ENCODE measurements at regions not wholly inside any gene's neighbourhood (a gene's known extent, or its start where the extent isn't known, plus 50 kb on each side); places are given as distances from the start of the nearest gene placed in this dataset.

- Histone ChIP-seq H3K4me1 (peaks cover 0 to 15% (median 0%) of the 10 kb centered on the region in 4 donors), H3K27ac (no peak overlapping the region), H3K36me3 (no peaks in the 10 kb centered on the region), H3K27me3 (no peaks in the 10 kb centered on the region), H3K9me3 (no peaks in the 10 kb centered on the region), H3K4me3 (no peak overlapping the region)
- TF ChIP-seq POLR2A (IDR thresholded peaks at IDR 0.05): no peak
- peak in 1 of 6 experiments; percentile 7 for TF ChIP-seq CTCF (IDR thresholded peaks at IDR 0.05)
- DNase-seq: no peak
Measured at GRCh38 chr2:38440655-38441054, 63.6 kb upstream of the ATL2 start.

- H3K27ac ChIP-seq: no peak overlapping the region
- no peak overlapping the region for H3K4me3 ChIP-seq
- no peaks in the 10 kb centered on the region for H3K36me3 ChIP-seq
- no peak for DNase-seq
- no peaks in the 10 kb centered on the region for H3K27me3 ChIP-seq
- TF ChIP-seq POLR2A (IDR thresholded peaks at IDR 0.05) (no peak), CTCF (IDR thresholded peaks at IDR 0.05) (no peak)
- peaks cover 0 to 15% (median 0%) of the 10 kb centered on the region in 4 donors for H3K4me1 ChIP-seq
- no peaks in the 10 kb centered on the region for H3K9me3 ChIP-seq
Measured at GRCh38 chr2:38439863-38440262, 62.8 kb upstream of the ATL2 start.

DNA sequence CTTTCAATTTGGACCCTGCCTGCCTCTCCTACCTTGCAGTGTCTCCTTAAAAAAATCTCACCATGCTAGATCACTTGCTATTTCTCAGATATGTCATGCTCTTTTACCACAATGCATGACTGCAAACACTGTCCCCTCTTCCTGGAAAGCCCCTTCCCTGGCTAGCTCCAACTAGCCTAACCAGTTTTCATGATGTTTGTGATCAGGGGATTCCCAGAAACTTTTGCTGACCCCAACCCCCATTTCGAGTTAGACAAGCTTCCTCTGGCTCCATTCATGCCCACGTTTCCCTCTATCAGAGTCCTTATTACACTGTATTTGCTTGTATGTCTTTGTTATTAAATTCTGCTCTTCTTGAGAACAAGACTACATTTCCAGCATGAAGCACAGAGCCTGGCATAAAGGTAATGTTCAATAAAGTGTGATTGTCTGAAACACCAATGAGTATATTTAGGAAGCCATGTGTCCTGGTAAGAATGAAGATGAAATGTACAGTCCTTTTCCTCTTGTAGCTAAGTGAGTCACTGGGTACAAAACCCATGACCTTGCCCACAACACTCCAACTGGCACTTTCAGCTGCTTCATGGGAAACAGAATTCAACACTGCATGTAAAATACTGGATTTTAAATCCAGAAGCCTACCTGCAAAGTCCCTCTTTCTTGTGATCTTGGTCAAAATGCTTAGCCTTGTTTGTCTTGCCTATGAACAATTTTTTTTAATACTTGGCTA, 62.0 kb upstream of the ATL2 start:
- H3K4me3 ChIP-seq: no peak overlapping the region
- TF ChIP-seq POLR2A (IDR thresholded peaks at IDR 0.05): no peak
- no peak for TF ChIP-seq CTCF (IDR thresholded peaks at IDR 0.05)
- DNase-seq: no peak
- peaks cover 0 to 15% (median 0%) of the 10 kb centered on the region in 4 donors for H3K4me1 ChIP-seq
- H3K27ac ChIP-seq: no peak overlapping the region
- H3K9me3 ChIP-seq: no peaks in the 10 kb centered on the region
- no peaks in the 10 kb centered on the region for H3K27me3 ChIP-seq
- H3K36me3 ChIP-seq: no peaks in the 10 kb centered on the region

DNA sequence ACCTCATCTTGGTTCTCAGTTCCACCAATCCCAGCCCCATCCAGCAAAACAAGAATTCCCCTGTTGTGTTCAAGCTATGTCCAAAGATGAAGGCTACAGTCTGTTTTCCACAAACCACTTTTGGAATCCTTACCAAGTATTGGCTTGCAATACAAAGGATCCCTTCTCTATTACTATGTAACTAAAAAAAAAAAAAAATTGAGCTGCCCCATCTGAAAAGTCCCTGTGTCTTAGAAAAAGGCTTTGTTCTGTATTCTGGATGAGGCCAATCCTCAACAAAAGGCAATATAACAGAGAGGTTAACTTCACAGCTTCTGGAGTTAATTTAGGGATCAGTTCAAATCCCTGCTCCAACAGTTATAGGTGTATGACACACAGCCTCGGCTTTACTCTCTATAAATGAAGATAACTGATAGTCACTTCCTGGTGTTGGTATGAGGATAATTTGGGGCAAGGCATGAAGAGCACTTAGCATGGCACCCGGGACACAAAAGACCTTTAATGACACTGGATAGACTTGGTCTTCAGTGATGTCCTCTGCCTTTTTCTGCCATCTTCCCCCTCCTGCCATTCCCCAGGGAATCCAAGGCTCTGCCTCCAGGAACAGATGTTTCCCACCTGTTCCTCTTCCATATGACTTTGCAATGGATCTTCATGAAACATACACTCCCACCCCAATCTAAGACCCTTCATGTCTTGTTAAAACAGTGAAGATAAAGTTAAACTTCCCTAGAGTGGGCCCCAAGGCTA, 61.2 kb upstream of the ATL2 start:
- TF ChIP-seq POLR2A (IDR thresholded peaks at IDR 0.05): no peak
- TF ChIP-seq CTCF (IDR thresholded peaks at IDR 0.05): no peak
- H3K4me3 ChIP-seq: no peak overlapping the region
- H3K36me3 ChIP-seq: no peaks in the 10 kb centered on the region
- H3K4me1 ChIP-seq: peaks cover 0 to 15% (median 0%) of the 10 kb centered on the region in 4 donors
- no peaks in the 10 kb centered on the region for H3K9me3 ChIP-seq
- DNase-seq: no peak
- no peaks in the 10 kb centered on the region for H3K27me3 ChIP-seq
- no peak overlapping the region for H3K27ac ChIP-seq

GRCh38 chr2:38436227-38436664, 59.2 kb upstream of the ATL2 start:
- TF ChIP-seq POLR2A (IDR thresholded peaks at IDR 0.05) (no peak), CTCF (IDR thresholded peaks at IDR 0.05) (no peak)
- Histone ChIP-seq H3K4me3 (no peak overlapping the region), H3K27ac (no peak overlapping the region), H3K9me3 (no peaks in the 10 kb centered on the region), H3K4me1 (peaks cover 0 to 14% (median 0%) of the 10 kb centered on the region in 4 donors), H3K36me3 (no peaks in the 10 kb centered on the region), H3K27me3 (no peaks in the 10 kb centered on the region)
- DNase-seq: no peak
